Spleen (tissue), 7 donors: ENCODE measurements at regions not wholly inside any gene's neighbourhood (a gene's known extent, or its start where the extent isn't known, plus 50 kb on each side); places are given as distances from the start of the nearest gene placed in this dataset.

Experiments used
- POLR2A ChIP-seq, 3 donors: fragments of 450-650 bp; IDR thresholded peaks; one replicate each; pipeline ENCODE4 v1.5.1; 2017; ENCODE audit warnings: antibody characterized with exemption in 3 of 3, mild to moderate bottlenecking in 1 of 3
- POLR2AphosphoS5 ChIP-seq, 3 donors: sonication (generic); formaldehyde crosslinking; IDR thresholded peaks; one replicate each; pipeline ENCODE4 v1.5.1; 2017; ENCODE audit warnings: antibody characterized with exemption in 3 of 3
- TF ChIP-seq, protein P1 (sequence below), 11 experiments: fragments of 200-600 bp in 7 of 11; fragments of 450-650 bp in 4 of 11; sonication (generic) in 4 of 11; IDR thresholded peaks in 8 of 11; conservative IDR thresholded peaks in 3 of 11; 1 replicate in 7 of 11; 2 replicates in 4 of 11; pipeline versions ENCODE4 v1.4.0 to v1.8.0; 2016 to 2021; ENCODE audit warnings: antibody characterized with exemption in 11 of 11, inconsistent platforms in 4 of 11, mild to moderate bottlenecking in 1 of 11
- donor health status: DM: no; HTN: no; CAD: no; lungs with moderate emphysema.
- donor health status: DM: no; HTN: no; CAD: no.
- donor health status: DM: no; HTN: no; CAD: no.

DNA sequence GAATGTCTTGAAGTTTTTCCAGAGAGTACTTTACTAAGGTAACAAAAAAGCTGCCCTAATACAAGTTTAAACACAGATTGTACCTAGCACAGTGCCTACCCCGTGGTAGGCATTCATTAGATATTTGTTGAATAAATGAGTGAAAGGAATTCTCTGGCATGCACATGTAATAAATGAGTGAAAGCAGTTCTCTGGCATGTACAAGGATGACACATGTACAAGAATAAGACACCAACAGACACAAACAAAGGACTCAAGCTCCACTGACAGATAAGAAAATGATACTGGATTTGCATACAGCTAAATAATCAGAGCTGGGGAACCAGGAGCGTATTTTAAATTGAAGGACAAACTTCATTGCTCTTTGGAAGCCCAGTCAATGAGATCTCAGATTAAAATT lies 535.8 kb downstream of the EFNA5 start:
- TF ChIP-seq, protein P1, sequence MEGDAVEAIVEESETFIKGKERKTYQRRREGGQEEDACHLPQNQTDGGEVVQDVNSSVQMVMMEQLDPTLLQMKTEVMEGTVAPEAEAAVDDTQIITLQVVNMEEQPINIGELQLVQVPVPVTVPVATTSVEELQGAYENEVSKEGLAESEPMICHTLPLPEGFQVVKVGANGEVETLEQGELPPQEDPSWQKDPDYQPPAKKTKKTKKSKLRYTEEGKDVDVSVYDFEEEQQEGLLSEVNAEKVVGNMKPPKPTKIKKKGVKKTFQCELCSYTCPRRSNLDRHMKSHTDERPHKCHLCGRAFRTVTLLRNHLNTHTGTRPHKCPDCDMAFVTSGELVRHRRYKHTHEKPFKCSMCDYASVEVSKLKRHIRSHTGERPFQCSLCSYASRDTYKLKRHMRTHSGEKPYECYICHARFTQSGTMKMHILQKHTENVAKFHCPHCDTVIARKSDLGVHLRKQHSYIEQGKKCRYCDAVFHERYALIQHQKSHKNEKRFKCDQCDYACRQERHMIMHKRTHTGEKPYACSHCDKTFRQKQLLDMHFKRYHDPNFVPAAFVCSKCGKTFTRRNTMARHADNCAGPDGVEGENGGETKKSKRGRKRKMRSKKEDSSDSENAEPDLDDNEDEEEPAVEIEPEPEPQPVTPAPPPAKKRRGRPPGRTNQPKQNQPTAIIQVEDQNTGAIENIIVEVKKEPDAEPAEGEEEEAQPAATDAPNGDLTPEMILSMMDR (IDR thresholded peaks at IDR 0.05 in 8 of 11, conservative IDR thresholded peaks at IDR 0.05 in 3 of 11), result no peak
- TF ChIP-seq POLR2A (IDR thresholded peaks at IDR 0.05) (no peak), POLR2AphosphoS5 (IDR thresholded peaks at IDR 0.05) (no peak)
